Pancreas (tissue), 10 donors: ENCODE measurements at regions not wholly inside any gene's neighbourhood (a gene's known extent, or its start where the extent isn't known, plus 50 kb on each side); places are given as distances from the start of the nearest gene placed in this dataset.

Source experiments
- ATAC-seq, 4 donors: fragments of 200-7000 bp; cut with Tn5 transposase; one replicate each; pipeline versions ENCODE4 v1.8.0 to v1.9.1; 2020; ENCODE audit warnings: mild to moderate bottlenecking in 4 of 4, moderate library complexity in 4 of 4
- DNase-seq, 6 donors: peaks; one replicate each; pipeline ENCODE4 v3.0.0-alpha.2; 2020
- FAIRE-seq: peaks from 2 replicates; lab custom pipeline; 2012; peaks lifted over from hg19 to GRCh38; lab: Jason Lieb, UNC
- H3K27ac ChIP-seq, 4 donors: fragments of 200-600 bp; sonication (generic); 1 replicate in 3 of 4; 2 replicates in 1 of 4; pipeline versions ENCODE4 v1.5.0 to v1.8.0; 2020
- H3K27me3 ChIP-seq, 4 donors: fragments of 200-600 bp; one replicate each; pipeline ENCODE4 v1.8.0; 2021
- H3K36me3 ChIP-seq, 3 donors: fragments of 200-600 bp; sonication (generic) in 1 of 3; one replicate each; pipeline versions ENCODE4 v1.5.0 to v1.8.0; 2020 to 2021
- H3K4me1 ChIP-seq, 3 donors: fragments of 200-600 bp; one replicate each; pipeline ENCODE4 v1.8.0; 2021
- H3K4me3 ChIP-seq, 4 donors: fragments of 200-600 bp; sonication (generic) in 2 of 4; one replicate each; pipeline versions ENCODE4 v1.5.0 to v1.8.0; 2020 to 2021
- H3K9me3 ChIP-seq, 4 donors: fragments of 200-600 bp; one replicate each; pipeline ENCODE4 v1.8.0; 2021
- CTCF ChIP-seq, 4 donors: fragments of 200-600 bp; sonication (generic) in 3 of 4; IDR thresholded peaks; one replicate each; pipeline versions ENCODE4 v1.5.0 to v1.8.0; 2021; ENCODE audit warnings: antibody characterized with exemption in 4 of 4
- WGBS, 2 donors: extraction: QIAGEN DNeasy Blood & Tissue Kit; methylation state at CpG; one replicate each; pipeline ENCODE4 v1.1.7; 2013; 5-methylcytosine and 5-hydroxymethylcytosine counted together
- intact Hi-C, 3 donors: fragments of 100-400 bp; cut with DNase I; formaldehyde crosslinking; loops; one replicate each; pipeline versions ENCODE4 v1.11.1 to v1.14.2; 2022
- donor health status: healthy with polysubstance abuse.
- donor health status: DM: no; HTN: no; CAD: no; lungs with moderate emphysema.
- donor health status: DM: no; HTN: no; CAD: no.
- donor health status: control.
- donor health status: control.
- donor health status: Bipolar disorder and iron deficiency.
- donor health status: DM: yes; HTN: yes; CAD: no.
- donor health status: DM: no; HTN: no; CAD: no.
- donor health status: DM: no; HTN: no; CAD: no.
- donor health status: DM: yes; HTN: yes; CAD: no.

- FAIRE-seq (no peak), ATAC-seq (no peak), DNase-seq (no peak)
- no peaks in the 10 kb centered on the region for H3K9me3 ChIP-seq
- intact Hi-C loops = no loop called here
- H3K36me3 ChIP-seq = no peaks in the 10 kb centered on the region
- no peak overlapping the region for H3K27ac ChIP-seq
- H3K4me3 ChIP-seq = no peak overlapping the region
- no peak for TF ChIP-seq CTCF (IDR thresholded peaks at IDR 0.05)
- H3K27me3 ChIP-seq = no peaks in the 10 kb centered on the region
- no peaks in the 10 kb centered on the region for H3K4me1 ChIP-seq
- WGBS, 2 donors = 84% methylated on average over 5 of the region's 5 CpGs
These were observed 101.7 kb upstream of the PRR16 start for GRCh38 chr5:120362426-120362825.

- 80 to 87% methylated on average over 7 of the region's 7 CpGs for WGBS, 2 donors
- intact Hi-C loops = no loop called here
- FAIRE-seq (no peak), DNase-seq (no peak), ATAC-seq (no peak)
- H3K27ac ChIP-seq = no peak overlapping the region
- no peaks in the 10 kb centered on the region for H3K4me1 ChIP-seq
- H3K36me3 ChIP-seq = no peaks in the 10 kb centered on the region
- H3K9me3 ChIP-seq = no peaks in the 10 kb centered on the region
- H3K27me3 ChIP-seq = no peaks in the 10 kb centered on the region
- no peak overlapping the region for H3K4me3 ChIP-seq
- no peak for TF ChIP-seq CTCF (IDR thresholded peaks at IDR 0.05)
These were observed 98.2 kb upstream of the PRR16 start for GRCh38 chr5:120365656-120366446.

- DNase-seq = peak in 1 of 6 donors; percentile 52
- ATAC-seq = no peak
- Histone ChIP-seq H3K9me3 (no peaks in the 10 kb centered on the region), H3K27me3 (no peaks in the 10 kb centered on the region), H3K27ac (no peak overlapping the region), H3K4me3 (no peak overlapping the region), H3K36me3 (no peaks in the 10 kb centered on the region), H3K4me1 (no peaks in the 10 kb centered on the region)
- WGBS, 2 donors = 90 to 93% methylated on average over 13 of the region's 13 CpGs
- FAIRE-seq = no peak
- no peak for TF ChIP-seq CTCF (IDR thresholded peaks at IDR 0.05)
- intact Hi-C loops = no loop called here
These were observed 96.0 kb upstream of the PRR16 start for GRCh38 chr5:120367896-120368634.

- Histone ChIP-seq H3K9me3 (no peaks in the 10 kb centered on the region), H3K4me3 (no peak overlapping the region), H3K27ac (no peak overlapping the region), H3K27me3 (no peaks in the 10 kb centered on the region), H3K4me1 (no peaks in the 10 kb centered on the region), H3K36me3 (no peaks in the 10 kb centered on the region)
- no peak for TF ChIP-seq CTCF (IDR thresholded peaks at IDR 0.05)
- FAIRE-seq (no peak), ATAC-seq (peak; percentile 98 to 99 (median 98)), DNase-seq (peak; percentile 77 to 92 (median 90))
- WGBS, 2 donors = 58 to 61% methylated on average over 8 of the region's 8 CpGs
- intact Hi-C loops = no loop called here
These were observed 95.0 kb upstream of the PRR16 start for GRCh38 chr5:120368923-120369715.
